Retinal pigment epithelial cell (primary cell): ENCODE measurements at regions not wholly inside any gene's neighbourhood (a gene's known extent, or its start where the extent isn't known, plus 50 kb on each side); places are given as distances from the start of the nearest gene placed in this dataset.

Source experiments
- DNase-seq: peaks from one replicate; pipeline ENCODE4 v3.0.0-alpha.2; 2010; ENCODE audit warnings: low read depth
- H3K4me3 ChIP-seq: 2 replicates; pipeline ENCODE4 v1.5.1; 2011; ENCODE audit warnings: mild to moderate bottlenecking, low read length, control low read depth, moderate library complexity
- CTCF ChIP-seq: conservative IDR thresholded peaks from 2 replicates; pipeline ENCODE4 v1.5.1; 2011; ENCODE audit warnings: low read depth, low read length, control low read depth, inconsistent platforms

DNA sequence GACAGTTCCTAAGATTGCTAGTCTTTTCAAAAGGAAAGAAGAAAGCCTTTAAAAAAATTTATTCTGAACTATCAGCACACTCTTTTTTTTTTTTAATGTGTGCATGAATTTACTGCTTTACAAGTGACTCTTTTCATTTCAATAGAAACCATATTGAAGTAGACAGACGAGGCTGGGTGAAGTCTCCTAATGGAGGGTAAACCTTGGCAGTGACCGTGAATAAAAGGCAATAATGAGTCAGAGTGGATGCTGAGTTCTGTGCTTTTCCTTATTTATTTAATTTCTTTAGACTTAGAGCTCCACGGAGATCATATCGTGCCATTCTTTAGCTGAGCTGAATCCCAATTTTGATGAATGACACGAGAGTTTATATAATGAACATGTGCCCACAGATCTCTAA lies 196.9 kb downstream of the PRL start:
- TF ChIP-seq CTCF: no peak
- no peak overlapping the region for H3K4me3 ChIP-seq
- no peak for DNase-seq

- TF ChIP-seq CTCF: no peak
- no peak for DNase-seq
- H3K4me3 ChIP-seq: no peak overlapping the region
These were observed 195.7 kb downstream of the PRL start for GRCh38 chr6:22101163-22101562.

DNA sequence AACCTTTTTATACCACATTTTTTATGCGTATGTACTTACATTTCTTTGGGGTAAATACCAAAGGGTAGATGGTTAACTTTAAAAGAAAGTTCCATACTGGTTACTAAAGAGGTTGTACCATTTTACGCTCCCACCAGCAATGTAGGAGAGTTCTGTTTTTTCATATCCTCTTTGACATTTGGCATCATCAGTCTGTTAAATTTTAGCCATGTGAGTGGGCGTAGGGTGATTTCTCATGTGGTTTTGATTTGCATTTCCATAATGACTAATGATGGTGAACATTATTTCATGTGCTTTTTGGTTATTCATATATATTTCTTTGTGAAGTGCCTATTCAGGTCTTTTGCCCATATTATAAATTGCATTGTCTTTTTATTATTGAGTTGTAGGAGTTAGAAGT lies 194.2 kb downstream of the PRL start:
- no peak overlapping the region for H3K4me3 ChIP-seq
- no peak for DNase-seq

GRCh38 chr6:22106451-22106850 lies 190.4 kb downstream of the PRL start:
- no peak for TF ChIP-seq CTCF
- DNase-seq: no peak
- H3K4me3 ChIP-seq: no peak overlapping the region

More for the DNA sequence above, 194.2 kb downstream of the PRL start:
- TF ChIP-seq CTCF: no peak

DNA sequence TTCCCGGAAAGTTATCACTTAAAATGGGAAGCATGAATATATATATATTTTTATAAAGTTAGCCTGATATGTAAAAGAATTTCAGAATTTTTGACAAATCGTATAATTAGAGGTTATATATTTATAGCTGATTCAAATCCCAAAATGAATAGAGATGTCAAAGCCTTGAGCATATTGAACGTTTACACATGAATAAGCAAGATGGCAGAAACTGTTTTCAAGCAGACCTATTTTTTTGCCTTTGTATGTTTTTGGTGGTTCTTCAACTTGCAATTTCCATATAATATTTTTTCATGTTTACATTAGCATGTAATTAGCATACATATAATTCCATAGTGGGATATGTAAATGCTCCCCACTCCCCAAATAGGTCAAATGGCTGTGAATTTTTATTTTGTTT lies 189.9 kb downstream of the PRL start:
- TF ChIP-seq CTCF: no peak
- H3K4me3 ChIP-seq: no peak overlapping the region
- no peak for DNase-seq

- no peak for TF ChIP-seq CTCF
- no peak overlapping the region for H3K4me3 ChIP-seq
- no peak for DNase-seq
These were observed 188.6 kb downstream of the PRL start for GRCh38 chr6:22108199-22108598.

DNA sequence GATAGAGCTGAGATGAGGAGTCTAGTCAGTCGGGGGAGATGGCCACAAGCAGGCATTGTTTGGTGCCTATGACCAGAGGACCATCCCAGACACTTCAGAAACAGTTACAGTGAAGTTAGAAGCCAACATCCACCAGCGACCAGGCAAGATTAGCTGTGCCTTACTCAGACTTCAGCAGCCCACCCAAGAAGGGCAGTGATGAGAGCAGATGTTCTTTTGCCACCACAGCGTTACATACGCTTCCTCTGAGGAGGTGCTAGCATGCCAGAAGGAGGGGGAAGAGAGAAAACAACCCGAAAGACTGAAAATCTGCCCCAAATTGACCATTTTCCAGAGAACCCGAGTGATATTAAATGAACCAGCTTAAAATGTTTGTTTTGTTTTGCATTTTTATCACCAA lies 186.8 kb downstream of the PRL start:
- DNase-seq: no peak
- no peak overlapping the region for H3K4me3 ChIP-seq
- TF ChIP-seq CTCF: no peak
